ENCODE measurements at regions not wholly inside any gene's neighbourhood (a gene's known extent, or its start where the extent isn't known, plus 50 kb on each side); places are given as distances from the start of the nearest gene placed in this dataset.

GRCh38 chr13:73708393-73708985, 425.7 kb downstream of the KLF12 start:
- peak; percentile 87 to 93 for TF ChIP-seq CTCF (conservative IDR thresholded peaks at IDR 0.05 in 1 of 2, IDR thresholded peaks at IDR 0.05 in 1 of 2; ENCODE audit: extremely low read depth in 1 of 2, insufficient read depth in 1 of 2, low read depth in 1 of 2, low read length in 2 of 2)
- TF ChIP-seq EZH2 (IDR thresholded peaks at IDR 0.05; ENCODE audit: borderline replicate concordance, low read length), result no peak

All from mammary epithelial cell (primary cell).